GM18873 (cell line): ENCODE measurements at regions not wholly inside any gene's neighbourhood (a gene's known extent, or its start where the extent isn't known, plus 50 kb on each side); places are given as distances from the start of the nearest gene placed in this dataset.

Experiments used
- ATAC-seq: cut with Tn5 transposase; IDR thresholded peaks from one replicate; pipeline ENCODE4 v1.9.1; 2021; ENCODE audit warnings: mild to moderate bottlenecking, moderate library complexity, moderate number of reproducible peaks; ENCODE audit not compliant: unreplicated experiment, low FRiP score

GRCh38 chr17:14959106-14959648, 305.9 kb downstream of the PMP22 start:
- no peak for ATAC-seq

- no peak for ATAC-seq
Observed at GRCh38 chr17:14953405-14953804, 311.7 kb downstream of the PMP22 start.

- ATAC-seq = no peak
Observed at GRCh38 chr17:14950686-14951085, 314.4 kb downstream of the PMP22 start.

GRCh38 chr17:14950216-14950615, 314.9 kb downstream of the PMP22 start:
- no peak for ATAC-seq

- no peak for ATAC-seq
Observed at GRCh38 chr17:14947671-14948070, 317.5 kb downstream of the PMP22 start.

- no peak for ATAC-seq
Observed at GRCh38 chr17:14946481-14946880, 318.6 kb downstream of the PMP22 start.

GRCh38 chr17:14942526-14943190, 322.5 kb downstream of the PMP22 start:
- no peak for ATAC-seq

GRCh38 chr17:14940938-14941265, 324.2 kb downstream of the PMP22 start:
- ATAC-seq = no peak

- ATAC-seq = no peak
Observed at GRCh38 chr17:14940108-14940937, 324.8 kb downstream of the PMP22 start.

- no peak for ATAC-seq
Observed at GRCh38 chr17:14935845-14936485, 329.2 kb downstream of the PMP22 start.

GRCh38 chr17:14935139-14935841, 329.8 kb downstream of the PMP22 start:
- no peak for ATAC-seq

GRCh38 chr17:14933676-14934075, 331.4 kb downstream of the PMP22 start:
- no peak for ATAC-seq

- no peak for ATAC-seq
Observed at GRCh38 chr17:14926526-14927122, 338.5 kb downstream of the PMP22 start.

- no peak for ATAC-seq
Observed at GRCh38 chr17:14926073-14926472, 339.1 kb downstream of the PMP22 start.

- no peak for ATAC-seq
Observed at GRCh38 chr17:14925498-14925897, 339.6 kb downstream of the PMP22 start.

GRCh38 chr17:14923981-14924380, 341.1 kb downstream of the PMP22 start:
- no peak for ATAC-seq

GRCh38 chr17:14922411-14922810, 342.7 kb downstream of the PMP22 start:
- ATAC-seq = no peak

GRCh38 chr17:14921936-14922335, 343.2 kb downstream of the PMP22 start:
- ATAC-seq = no peak

GRCh38 chr17:14919631-14920213, 345.4 kb downstream of the PMP22 start:
- ATAC-seq = no peak

GRCh38 chr17:14919094-14919493, 346.0 kb downstream of the PMP22 start:
- ATAC-seq = no peak
